Activated CD4-positive, CD25-positive, alpha-beta regulatory T cell treated with anti-CD3 and anti-CD28 coated beads, Interleukin-2, amount 50 U/mL, for 72 hours (primary cell): ENCODE measurements at regions not wholly inside any gene's neighbourhood (a gene's known extent, or its start where the extent isn't known, plus 50 kb on each side); places are given as distances from the start of the nearest gene placed in this dataset.

ENCODE experiments used
- DNase-seq: peaks from one replicate; pipeline ENCODE4 v3.0.0; 2021

- DNase-seq: peak; percentile 19
These were observed 156.0 kb downstream of the TOMM20 start for GRCh38 chr1:234972411-234973191.

- DNase-seq: no peak
These were observed 156.9 kb downstream of the TOMM20 start for GRCh38 chr1:234971586-234972297.

GRCh38 chr1:234970731-234971476 lies 157.7 kb downstream of the TOMM20 start:
- DNase-seq: peak; percentile 27

GRCh38 chr1:234970401-234970730 lies 158.3 kb downstream of the TOMM20 start:
- DNase-seq: no peak

GRCh38 chr1:234969581-234970400 lies 158.8 kb downstream of the TOMM20 start:
- DNase-seq: no peak

- DNase-seq: peak; percentile 6
These were observed 159.6 kb downstream of the TOMM20 start for GRCh38 chr1:234969011-234969441.

GRCh38 chr1:234968451-234968850 lies 160.2 kb downstream of the TOMM20 start:
- peak; percentile 4 for DNase-seq

- DNase-seq: peak; percentile 7
These were observed 161.5 kb downstream of the TOMM20 start for GRCh38 chr1:234967121-234967520.

- DNase-seq: peak; percentile 23
These were observed 163.5 kb downstream of the TOMM20 start for GRCh38 chr1:234965111-234965510.

GRCh38 chr1:234963904-234964702 lies 164.5 kb downstream of the TOMM20 start:
- peak; percentile 29 for DNase-seq

- DNase-seq: peak; percentile 79
These were observed 165.3 kb downstream of the TOMM20 start for GRCh38 chr1:234963180-234963903.

- peak; percentile 31 for DNase-seq
These were observed 166.2 kb downstream of the TOMM20 start for GRCh38 chr1:234962340-234962989.

GRCh38 chr1:234961456-234962339 lies 166.9 kb downstream of the TOMM20 start:
- DNase-seq: peak; percentile 22

- DNase-seq: peak; percentile 29
These were observed 167.7 kb downstream of the TOMM20 start for GRCh38 chr1:234960722-234961455.

- DNase-seq: peak; percentile 27
These were observed 169.7 kb downstream of the TOMM20 start for GRCh38 chr1:234958706-234959657.

GRCh38 chr1:234958066-234958705 lies 170.5 kb downstream of the TOMM20 start:
- DNase-seq: peak; percentile 28
